Transverse colon (tissue), 3 donors: ENCODE measurements at regions not wholly inside any gene's neighbourhood (a gene's known extent, or its start where the extent isn't known, plus 50 kb on each side); places are given as distances from the start of the nearest gene placed in this dataset.

Source experiments
- EP300 ChIP-seq: sonication (generic); formaldehyde crosslinking; IDR thresholded peaks from one replicate; pipeline ENCODE4 v1.6.1; 2017; ENCODE audit warnings: antibody characterized with exemption, low read depth
- POLR2A ChIP-seq: fragments of 450-650 bp; IDR thresholded peaks from one replicate; pipeline ENCODE4 v1.6.1; 2016; ENCODE audit warnings: antibody characterized with exemption, mild to moderate bottlenecking, moderate library complexity
- POLR2AphosphoS5 ChIP-seq, 3 donors: sonication (generic); formaldehyde crosslinking; IDR thresholded peaks; one replicate each; pipeline ENCODE4 v1.6.1; 2016; ENCODE audit warnings: antibody characterized with exemption in 3 of 3

GRCh38 chr6:98092331-98092730 lies 742.0 kb upstream of the POU3F2 start:
- TF ChIP-seq EP300 (no peak), POLR2A (no peak), POLR2AphosphoS5 (IDR thresholded peaks at IDR 0.05) (no peak)
